Neural cell (in vitro differentiated cells): ENCODE measurements at regions not wholly inside any gene's neighbourhood (a gene's known extent, or its start where the extent isn't known, plus 50 kb on each side); places are given as distances from the start of the nearest gene placed in this dataset.

Experiments
- H2AFZ ChIP-seq: fragments of 200-600, 300-800 bp; sonication (generic), shearing (Covaris generic); 2 replicates; pipeline ENCODE4 v1.6.0; 2014; ENCODE audit warnings: low read depth, mild to moderate bottlenecking, antibody characterized with exemption, low read length, moderate library complexity
- H3F3A ChIP-seq: fragments of 200-600 bp; shearing (Covaris generic); 2 replicates; pipeline ENCODE4 v1.6.1; 2016; ENCODE audit warnings: mild to moderate bottlenecking, moderate library complexity, mixed read lengths, antibody characterized with exemption, low read length; ENCODE audit not compliant: insufficient read depth, poor library complexity, severe bottlenecking
- H3K27ac ChIP-seq: fragments of 200-600, 300-800 bp; sonication (generic), shearing (Covaris generic); 2 replicates; pipeline ENCODE4 v1.5.1; 2014; ENCODE audit warnings: mild to moderate bottlenecking, low read length, moderate library complexity
- H3K27me3 ChIP-seq: fragments of 300-800, 200-600 bp; sonication (generic), shearing (Covaris generic); 2 replicates; pipeline ENCODE4 v1.6.0; 2014; ENCODE audit warnings: mild to moderate bottlenecking, low read depth, low read length, moderate library complexity; ENCODE audit not compliant: insufficient read depth
- H3K36me3 ChIP-seq: fragments of 300-800, 200-600 bp; sonication (generic), shearing (Covaris generic); 2 replicates; pipeline ENCODE4 v1.5.1; 2014; ENCODE audit warnings: mild to moderate bottlenecking, antibody characterized with exemption, low read length, moderate library complexity; ENCODE audit not compliant: insufficient read depth
- H3K4me2 ChIP-seq: fragments of 300-800, 200-600 bp; sonication (generic), shearing (Covaris generic); 2 replicates; pipeline ENCODE4 v1.6.0; 2014; ENCODE audit warnings: mild to moderate bottlenecking, low read length
- H3K4me3 ChIP-seq: fragments of 300-800, 200-600 bp; sonication (generic), shearing (Covaris generic); 2 replicates; pipeline ENCODE4 v1.5.1; 2014; ENCODE audit warnings: mild to moderate bottlenecking, low read length, moderate library complexity
- H3K79me2 ChIP-seq: fragments of 200-600 bp; shearing (Covaris generic); replicated peaks from 2 replicates; pipeline ENCODE4 v1.6.0; 2014; ENCODE audit warnings: mild to moderate bottlenecking, low read length, moderate library complexity; ENCODE audit not compliant: insufficient read depth
- H3K9ac ChIP-seq: fragments of 300-800, 200-600 bp; sonication (generic), shearing (Covaris generic); 2 replicates; pipeline ENCODE4 v1.6.1; 2016; ENCODE audit warnings: mild to moderate bottlenecking, low read length, mixed read lengths
- H3K9me2 ChIP-seq: fragments of 200-600 bp; shearing (Covaris generic); 2 replicates; pipeline ENCODE4 v1.6.1; 2016; ENCODE audit warnings: mild to moderate bottlenecking, low read length, mixed read lengths; ENCODE audit not compliant: insufficient read depth
- H3K9me3 ChIP-seq: fragments of 200-600, 300-800 bp; sonication (generic), shearing (Covaris generic); 2 replicates; pipeline ENCODE4 v1.6.1; 2016; ENCODE audit warnings: mild to moderate bottlenecking, mixed run types, low read length, moderate library complexity, mixed read lengths
- H4K20me1 ChIP-seq: fragments of 200-600 bp; shearing (Covaris generic); 2 replicates; pipeline ENCODE4 v1.6.1; 2016; ENCODE audit warnings: mild to moderate bottlenecking, mixed run types; ENCODE audit not compliant: insufficient read depth
- CTCF ChIP-seq: fragments of 450-650 bp; IDR thresholded peaks from 2 replicates; pipeline ENCODE4 v1.5.1; 2014; ENCODE audit warnings: antibody characterized with exemption, mild to moderate bottlenecking, moderate library complexity; ENCODE audit not compliant: poor library complexity, severe bottlenecking
- EP300 ChIP-seq: fragments of 450-650 bp; conservative IDR thresholded peaks from 2 replicates; pipeline ENCODE4 v1.6.1; 2014; ENCODE audit warnings: antibody characterized with exemption, mild to moderate bottlenecking, moderate library complexity; ENCODE audit not compliant: poor library complexity, severe bottlenecking
- EZH2 ChIP-seq: fragments of 200-600, 300-800 bp; shearing (Covaris generic), sonication (generic); IDR thresholded peaks from 2 replicates; pipeline ENCODE4 v1.6.1; 2014; ENCODE audit warnings: antibody characterized with exemption, low read length, borderline replicate concordance, mild to moderate bottlenecking; ENCODE audit not compliant: insufficient read depth, poor library complexity, severe bottlenecking
- MXI1 ChIP-seq: fragments of 450-650 bp; conservative IDR thresholded peaks from 2 replicates; pipeline ENCODE4 v1.6.1; 2014; ENCODE audit warnings: antibody characterized with exemption, mild to moderate bottlenecking; ENCODE audit not compliant: poor library complexity, severe bottlenecking
- POLR2AphosphoS5 ChIP-seq: IDR thresholded peaks from 2 replicates; pipeline ENCODE4 v1.6.1; 2012
- RAD21 ChIP-seq: fragments of 450-650 bp; conservative IDR thresholded peaks from 2 replicates; pipeline ENCODE4 v1.6.1; 2014; ENCODE audit warnings: antibody characterized with exemption, mild to moderate bottlenecking, moderate library complexity
- REST ChIP-seq: IDR thresholded peaks from 2 replicates; pipeline ENCODE4 v1.6.1; 2012; ENCODE audit warnings: borderline replicate concordance
- SMC3 ChIP-seq: fragments of 450-650 bp; conservative IDR thresholded peaks from 2 replicates; pipeline ENCODE4 v1.6.1; 2014; ENCODE audit warnings: antibody characterized with exemption, mild to moderate bottlenecking, moderate library complexity; ENCODE audit not compliant: poor library complexity
- TAF1 ChIP-seq: IDR thresholded peaks from 2 replicates; pipeline ENCODE4 v1.6.1; 2012; ENCODE audit warnings: low read depth

GRCh38 chr6:105726902-105727655 lies 324.2 kb upstream of the PREP start:
- Histone ChIP-seq H3K27ac (no peak overlapping the region), H3F3A (no peaks in the 10 kb centered on the region), H2AFZ (no peak overlapping the region), H3K9me3 (no peaks in the 10 kb centered on the region), H3K4me2 (no peak overlapping the region), H3K27me3 (no peaks in the 10 kb centered on the region), H4K20me1 (no peaks in the 10 kb centered on the region), H3K9ac (no peak overlapping the region), H3K4me3 (no peak overlapping the region), H3K9me2 (no peaks in the 10 kb centered on the region), H3K79me2 (no peaks in the 10 kb centered on the region), H3K36me3 (no peaks in the 10 kb centered on the region)
- TF ChIP-seq SMC3 (no peak), RAD21 (no peak)

- no peak overlapping the region for H3K9ac ChIP-seq
- H3K27ac ChIP-seq, result no peak overlapping the region
- no peaks in the 10 kb centered on the region for H3K36me3 ChIP-seq
- no peaks in the 10 kb centered on the region for H3F3A ChIP-seq
- H3K4me3 ChIP-seq, result no peak overlapping the region
- H2AFZ ChIP-seq, result no peak overlapping the region
- H3K79me2 ChIP-seq, result no peaks in the 10 kb centered on the region
- TF ChIP-seq CTCF (no peak), EZH2 (no peak), REST (no peak), RAD21 (no peak), TAF1 (no peak), EP300 (no peak), MXI1 (no peak), POLR2AphosphoS5 (no peak), SMC3 (no peak)
- H3K9me3 ChIP-seq, result no peaks in the 10 kb centered on the region
- H4K20me1 ChIP-seq, result no peaks in the 10 kb centered on the region
- no peaks in the 10 kb centered on the region for H3K27me3 ChIP-seq
- no peaks in the 10 kb centered on the region for H3K9me2 ChIP-seq
- H3K4me2 ChIP-seq, result no peak overlapping the region
Observed at GRCh38 chr6:105714846-105715245, 312.0 kb upstream of the PREP start.
